Karpas-422 (cell line): ENCODE measurements at regions not wholly inside any gene's neighbourhood (a gene's known extent, or its start where the extent isn't known, plus 50 kb on each side); places are given as distances from the start of the nearest gene placed in this dataset.
"Not testable (repeated sequence)": the region's sequence is repeated elsewhere in the genome, so short reads cannot be mapped to it uniquely, and the experiment has no call there.

Experiments used
- DNase-seq: peaks from one replicate; pipeline ENCODE4 v3.0.0-alpha.2; 2015
- H2AFZ ChIP-seq: fragments of 200-600 bp; sonication (generic); 2 replicates; pipeline ENCODE4 v1.6.1; 2014; ENCODE audit warnings: antibody characterized with exemption, low read length, mixed read lengths
- H3K27ac ChIP-seq: fragments of 200-600 bp; sonication (generic); 2 replicates; pipeline ENCODE4 v1.5.1; 2014; ENCODE audit warnings: mild to moderate bottlenecking, low read length, moderate library complexity
- H3K27me3 ChIP-seq: fragments of 200-600 bp; sonication (generic); 2 replicates; pipeline ENCODE4 v1.6.1; 2014; ENCODE audit warnings: low read length, mixed read lengths
- H3K36me3 ChIP-seq: fragments of 200-600 bp; sonication (generic); 2 replicates; pipeline ENCODE4 v1.6.1; 2014; ENCODE audit warnings: low read length, mixed read lengths; ENCODE audit not compliant: insufficient read depth
- H3K4me1 ChIP-seq: fragments of 200-600 bp; sonication (generic); 2 replicates; pipeline ENCODE4 v1.6.1; 2014; ENCODE audit warnings: mild to moderate bottlenecking, low read length, mixed read lengths
- H3K4me2 ChIP-seq: fragments of 200-600 bp; sonication (generic); 2 replicates; pipeline ENCODE4 v1.6.1; 2014; ENCODE audit warnings: low read length, low read depth, mild to moderate bottlenecking; ENCODE audit not compliant: poor library complexity, severe bottlenecking
- H3K4me3 ChIP-seq: fragments of 200-600 bp; sonication (generic); 2 replicates; pipeline ENCODE4 v1.5.1; 2014; ENCODE audit warnings: mild to moderate bottlenecking, antibody characterized with exemption, low read length, mixed read lengths
- H3K79me2 ChIP-seq: fragments of 200-600 bp; sonication (generic); 2 replicates; pipeline ENCODE4 v1.6.1; 2014; ENCODE audit warnings: mild to moderate bottlenecking, low read length, mixed read lengths
- H3K9ac ChIP-seq: fragments of 200-600 bp; sonication (generic); 2 replicates; pipeline ENCODE4 v1.6.0; 2014; ENCODE audit warnings: low read length
- H3K9me2 ChIP-seq: fragments of 200-600 bp; sonication (generic), shearing (Covaris generic); replicated peaks from 2 replicates; pipeline ENCODE4 v1.6.0; 2014; ENCODE audit warnings: mild to moderate bottlenecking, low read length, moderate library complexity; ENCODE audit not compliant: insufficient read depth
- H3K9me3 ChIP-seq: fragments of 300-700, 200-600 bp; sonication (generic); 2 replicates; pipeline ENCODE4 v1.6.1; 2014; ENCODE audit warnings: low read length, mixed read lengths
- H4K20me1 ChIP-seq: fragments of 200-600 bp; sonication (generic); 2 replicates; pipeline ENCODE4 v1.6.1; 2014; ENCODE audit warnings: mild to moderate bottlenecking, antibody characterized with exemption, low read length, low read depth; ENCODE audit not compliant: insufficient read depth

- no peaks in the 10 kb centered on the region for H3K4me1 ChIP-seq
- H3K27ac ChIP-seq, result no peak overlapping the region
- H3K9me3 ChIP-seq, result no peaks in the 10 kb centered on the region
- no peak overlapping the region for H3K9ac ChIP-seq
- H2AFZ ChIP-seq, result no peak overlapping the region
- H3K9me2 ChIP-seq, result no peaks in the 10 kb centered on the region
- no peaks in the 10 kb centered on the region for H3K27me3 ChIP-seq
- DNase-seq, result no peak
- no peak overlapping the region for H3K4me3 ChIP-seq
- H3K36me3 ChIP-seq, result no peaks in the 10 kb centered on the region
- no peaks in the 10 kb centered on the region for H3K79me2 ChIP-seq
- H4K20me1 ChIP-seq, result no peaks in the 10 kb centered on the region
- H3K4me2 ChIP-seq, result no peak overlapping the region
Measured at GRCh38 chr5:38618154-38618553, 61.7 kb upstream of the LIFR start.

- H3K4me3 ChIP-seq, result no peak overlapping the region
Measured at GRCh38 chr5:38621331-38621730, 64.9 kb upstream of the LIFR start.

GRCh38 chr5:38621840-38622437 lies 65.5 kb upstream of the LIFR start:
- Histone ChIP-seq H3K36me3 (no peaks in the 10 kb centered on the region), H4K20me1 (no peaks in the 10 kb centered on the region), H3K4me3 (no peak overlapping the region), H3K9me3 (no peaks in the 10 kb centered on the region), H3K4me2 (no peak overlapping the region), H2AFZ (no peak overlapping the region), H3K4me1 (no peaks in the 10 kb centered on the region), H3K79me2 (no peaks in the 10 kb centered on the region), H3K27ac (no peak overlapping the region), H3K9me2 (no peaks in the 10 kb centered on the region), H3K9ac (no peak overlapping the region), H3K27me3 (no peaks in the 10 kb centered on the region)
- DNase-seq, result no peak

More at GRCh38 chr5:38621331-38621730, 64.9 kb upstream of the LIFR start:
- H3K4me1 ChIP-seq, result no peaks in the 10 kb centered on the region
- no peaks in the 10 kb centered on the region for H3K9me2 ChIP-seq
- no peaks in the 10 kb centered on the region for H4K20me1 ChIP-seq
- no peaks in the 10 kb centered on the region for H3K9me3 ChIP-seq
- H3K27me3 ChIP-seq, result no peaks in the 10 kb centered on the region
- H3K27ac ChIP-seq, result no peak overlapping the region
- H3K36me3 ChIP-seq, result no peaks in the 10 kb centered on the region
- DNase-seq, result no peak
- H2AFZ ChIP-seq, result no peak overlapping the region
- H3K4me2 ChIP-seq, result no peak overlapping the region
- H3K9ac ChIP-seq, result no peak overlapping the region
- H3K79me2 ChIP-seq, result no peaks in the 10 kb centered on the region

- Histone ChIP-seq H3K4me1 (no peaks in the 10 kb centered on the region), H3K27ac (no peak overlapping the region), H2AFZ (no peak overlapping the region), H3K4me3 (no peak overlapping the region), H4K20me1 (no peaks in the 10 kb centered on the region), H3K9me2 (no peaks in the 10 kb centered on the region), H3K9ac (no peak overlapping the region), H3K79me2 (no peaks in the 10 kb centered on the region), H3K9me3 (no peaks in the 10 kb centered on the region), H3K36me3 (no peaks in the 10 kb centered on the region), H3K4me2 (no peak overlapping the region), H3K27me3 (no peaks in the 10 kb centered on the region)
- no peak for DNase-seq
Measured at GRCh38 chr5:38622723-38623129, 66.3 kb upstream of the LIFR start.

GRCh38 chr5:38624541-38624940 lies 68.1 kb upstream of the LIFR start:
- not testable (repeated sequence) for H3K27me3 ChIP-seq, DNase-seq, H3K27ac ChIP-seq, H3K36me3 ChIP-seq, H4K20me1 ChIP-seq, H3K9ac ChIP-seq, H3K79me2 ChIP-seq, H2AFZ ChIP-seq, H3K9me2 ChIP-seq, H3K4me2 ChIP-seq, H3K4me1 ChIP-seq, H3K9me3 ChIP-seq, H3K4me3 ChIP-seq

GRCh38 chr5:38631376-38631775 lies 74.9 kb upstream of the LIFR start:
- not testable (repeated sequence) for H3K9me2 ChIP-seq, H3K36me3 ChIP-seq, H3K9ac ChIP-seq, H4K20me1 ChIP-seq, H3K27me3 ChIP-seq, DNase-seq, H3K4me2 ChIP-seq, H3K9me3 ChIP-seq, H3K4me1 ChIP-seq, H2AFZ ChIP-seq, H3K79me2 ChIP-seq, H3K27ac ChIP-seq, H3K4me3 ChIP-seq

GRCh38 chr5:38634568-38635369 lies 78.3 kb upstream of the LIFR start:
- Histone ChIP-seq H3K79me2 (no peaks in the 10 kb centered on the region), H3K9me2 (no peaks in the 10 kb centered on the region), H3K4me2 (no peak overlapping the region), H3K36me3 (no peaks in the 10 kb centered on the region), H3K9me3 (no peaks in the 10 kb centered on the region), H4K20me1 (no peaks in the 10 kb centered on the region), H3K4me1 (no peaks in the 10 kb centered on the region), H3K27me3 (no peaks in the 10 kb centered on the region), H3K4me3 (no peak overlapping the region), H3K27ac (no peak overlapping the region), H3K9ac (no peak overlapping the region), H2AFZ (no peak overlapping the region)
- DNase-seq, result no peak

- Histone ChIP-seq H3K79me2 (no peaks in the 10 kb centered on the region), H2AFZ (no peak overlapping the region), H3K4me1 (no peaks in the 10 kb centered on the region), H3K36me3 (no peaks in the 10 kb centered on the region), H3K27ac (no peak overlapping the region), H3K4me2 (no peak overlapping the region), H3K9me3 (no peaks in the 10 kb centered on the region), H3K4me3 (no peak overlapping the region), H4K20me1 (no peaks in the 10 kb centered on the region), H3K9ac (no peak overlapping the region), H3K27me3 (no peaks in the 10 kb centered on the region), H3K9me2 (no peaks in the 10 kb centered on the region)
- no peak for DNase-seq
Measured at GRCh38 chr5:38636626-38637025, 80.2 kb upstream of the LIFR start.
